ENCODE measurements at regions not wholly inside any gene's neighbourhood (a gene's known extent, or its start where the extent isn't known, plus 50 kb on each side); places are given as distances from the start of the nearest gene placed in this dataset.

DNA sequence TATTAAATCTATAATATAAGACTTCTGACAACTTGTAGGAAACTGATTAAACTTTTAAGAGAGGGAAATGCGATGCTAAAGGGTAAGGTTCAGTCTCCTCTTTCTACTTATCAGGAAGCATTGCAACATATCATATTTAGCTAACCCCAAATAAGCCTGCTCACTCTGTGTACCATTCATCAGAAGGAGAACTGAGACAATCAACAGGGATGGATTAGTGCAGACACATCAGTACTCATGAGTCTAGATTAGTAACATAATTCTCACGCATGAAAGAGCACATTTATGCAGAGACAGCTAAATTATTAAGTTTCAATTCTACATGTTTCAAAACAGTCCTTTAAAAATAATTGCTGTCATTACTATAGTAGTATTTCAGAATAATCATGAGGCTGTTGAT is 354.2 kb upstream of the ZWINT start:
- DNase-seq, result no peak

DNA sequence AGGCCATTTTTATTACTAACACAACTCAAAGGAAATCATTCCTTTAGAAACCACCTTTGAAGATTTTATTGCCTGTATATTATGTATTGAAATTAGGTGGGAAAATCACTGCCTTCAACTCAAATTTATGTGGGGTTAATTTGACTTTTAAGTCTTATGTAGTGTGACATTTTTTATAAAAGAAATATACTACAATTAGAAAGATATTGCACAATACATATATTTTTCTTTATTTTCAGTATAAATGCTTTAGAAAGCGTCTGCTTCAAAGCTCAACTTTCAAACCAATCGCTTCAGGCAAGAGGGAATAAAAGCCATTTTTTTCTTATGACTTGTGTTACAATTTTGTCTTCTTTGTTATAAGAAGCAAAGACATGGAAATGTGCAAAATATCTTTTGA is 337.4 kb upstream of the ZWINT start:
- DNase-seq, result no peak

DNA sequence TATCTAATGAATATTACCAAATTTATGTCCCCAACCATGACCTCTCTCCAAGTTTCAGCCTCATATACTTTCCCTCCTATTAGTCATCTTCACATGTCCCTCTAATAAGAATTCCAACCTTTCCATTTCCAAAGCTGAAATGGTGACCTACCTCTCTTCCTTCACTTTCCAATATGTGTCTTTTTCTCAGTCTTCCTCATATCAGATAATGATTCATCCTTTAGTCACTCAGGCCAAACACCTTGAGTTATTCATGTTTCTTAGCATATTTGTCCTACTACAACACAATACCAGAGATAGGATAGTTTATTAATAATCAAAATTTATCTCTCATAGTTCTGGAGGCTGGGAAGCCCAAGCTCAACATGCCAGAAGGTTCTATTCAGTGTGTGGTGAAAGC is 318.5 kb upstream of the ZWINT start:
- no peak for DNase-seq

DNA sequence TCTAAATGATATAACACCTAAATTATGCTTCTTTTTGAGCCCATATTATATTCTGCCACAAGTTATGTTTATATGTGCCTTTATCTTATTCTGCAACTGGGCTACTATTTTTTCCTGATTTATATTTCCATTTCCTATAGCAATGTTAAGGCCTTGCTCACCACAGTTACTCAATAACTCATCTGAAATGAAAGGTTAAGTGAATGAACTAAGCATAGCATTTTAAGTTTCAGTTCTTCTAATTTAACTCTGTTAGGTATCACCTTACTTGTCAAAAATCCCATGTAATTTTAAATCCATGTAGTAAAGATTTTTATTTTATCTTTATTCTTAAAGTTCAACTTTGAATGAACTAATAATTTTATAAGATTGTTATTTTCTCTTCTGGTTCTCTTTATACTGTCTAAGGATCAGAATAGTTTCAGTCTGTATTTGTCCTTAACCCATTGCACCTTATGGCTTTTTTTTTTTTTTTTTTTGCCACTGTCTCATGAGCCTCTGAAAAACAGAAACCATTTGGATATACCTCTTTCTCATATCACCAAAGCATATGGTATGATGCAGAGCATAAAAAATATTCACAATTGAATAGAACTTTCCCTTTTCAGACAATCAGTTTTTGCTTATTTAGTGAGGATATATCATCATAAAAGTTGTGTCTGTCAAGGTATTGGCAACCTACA is 301.8 kb upstream of the ZWINT start:
- DNase-seq, result no peak

DNA sequence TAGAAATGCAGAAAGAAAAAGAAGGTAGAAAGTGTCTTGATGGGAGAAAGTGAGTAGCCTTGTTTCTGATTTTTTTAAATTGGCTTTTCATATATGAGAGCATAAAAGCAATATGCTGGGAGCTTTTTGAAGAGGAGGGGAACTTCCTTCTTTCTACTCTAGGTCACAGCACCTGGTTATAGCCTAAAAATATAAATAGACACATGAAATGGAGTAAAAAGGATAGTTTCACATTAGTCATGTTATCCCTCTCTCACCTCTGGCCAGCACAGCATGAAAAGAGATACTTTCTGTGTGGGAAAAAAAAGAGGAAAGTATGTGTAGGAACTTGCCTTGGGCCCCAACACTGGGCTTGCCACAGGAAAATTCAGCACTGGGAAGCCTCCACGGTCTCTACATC is 292.2 kb upstream of the ZWINT start:
- DNase-seq, result no peak

DNA sequence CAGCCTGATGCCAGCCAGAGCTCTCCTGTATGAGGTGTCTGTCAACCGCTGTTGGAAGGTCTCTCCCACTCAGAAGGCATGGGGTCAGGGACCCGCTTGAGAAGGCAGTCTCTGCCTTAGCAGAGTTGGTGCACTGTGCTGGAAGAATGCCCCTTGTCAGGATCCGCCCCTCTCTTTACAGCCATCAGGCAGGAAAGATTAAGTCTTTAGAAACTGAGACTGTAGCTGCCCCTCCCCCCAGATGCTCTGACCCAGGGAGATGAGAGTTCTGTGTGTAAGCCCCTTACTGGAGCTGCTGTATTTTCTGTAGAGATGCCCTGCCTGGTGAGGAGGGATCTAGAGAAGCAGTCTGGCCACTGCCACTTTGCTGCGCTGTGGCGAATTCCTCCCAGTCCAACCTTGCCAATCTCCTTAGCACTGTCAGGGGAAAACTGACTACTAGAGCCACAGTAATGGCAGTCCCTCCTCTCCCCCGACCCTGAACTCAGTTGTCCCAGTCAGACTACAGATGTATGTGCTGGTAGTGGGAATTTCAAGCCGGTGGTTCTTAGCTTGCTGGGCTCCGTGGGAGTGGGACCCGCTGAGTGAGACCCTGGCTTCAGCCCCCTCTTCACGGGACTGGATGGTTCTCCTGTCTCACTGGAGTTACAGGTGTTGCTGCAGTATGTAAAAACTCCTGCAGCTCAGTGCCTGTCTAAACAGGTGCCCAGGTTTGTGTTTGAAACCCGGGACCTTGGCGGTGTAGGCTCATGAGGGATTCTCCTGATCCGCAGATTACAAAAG is 285.5 kb upstream of the ZWINT start:
- DNase-seq, result no peak

DNA sequence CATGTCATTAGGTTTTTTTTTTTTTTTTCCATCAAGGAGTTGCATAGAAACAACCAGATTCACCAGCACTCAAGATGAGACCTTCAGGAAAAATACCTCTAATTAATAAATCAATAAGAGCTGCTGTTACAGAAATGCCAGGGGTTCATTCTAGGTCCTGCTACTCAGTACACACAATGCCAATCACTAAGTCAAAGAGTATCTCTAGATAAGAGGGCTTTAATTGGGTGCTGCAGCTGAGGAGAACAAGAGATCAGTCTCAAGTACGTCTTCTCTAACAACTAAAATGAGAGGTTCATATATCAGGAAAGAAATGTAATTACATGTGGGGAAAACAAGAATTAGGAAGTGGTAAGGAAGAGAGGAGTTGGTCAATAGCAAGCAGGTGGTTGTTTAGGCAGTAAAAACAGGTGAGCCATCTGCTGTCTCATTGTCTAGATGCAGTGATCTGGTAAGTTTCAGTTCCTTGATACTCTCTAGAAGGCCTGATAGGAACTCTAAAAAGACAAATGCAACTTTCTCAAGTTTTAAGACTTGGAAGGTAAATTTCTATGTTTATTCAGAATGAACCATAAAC is 272.9 kb upstream of the ZWINT start:
- no peak for DNase-seq

DNA sequence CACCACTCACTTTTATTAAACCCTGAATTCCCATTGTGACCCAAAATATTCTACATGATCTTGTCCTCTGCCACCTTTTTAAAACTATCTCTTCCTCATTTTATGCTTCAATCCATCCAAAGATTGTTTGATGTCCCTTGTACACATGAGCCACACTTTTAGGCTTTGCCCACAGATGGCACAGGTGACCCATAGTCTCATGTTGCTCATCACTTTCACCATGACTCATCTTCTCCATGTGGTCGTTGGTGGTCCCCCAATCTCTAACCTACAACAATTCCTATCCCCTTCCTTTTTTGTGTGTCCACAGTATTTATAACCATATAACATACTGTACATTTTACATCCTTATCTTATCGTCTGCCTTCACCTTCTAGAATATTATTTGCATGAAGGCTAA is 271.5 kb upstream of the ZWINT start:
- no peak for DNase-seq

DNA sequence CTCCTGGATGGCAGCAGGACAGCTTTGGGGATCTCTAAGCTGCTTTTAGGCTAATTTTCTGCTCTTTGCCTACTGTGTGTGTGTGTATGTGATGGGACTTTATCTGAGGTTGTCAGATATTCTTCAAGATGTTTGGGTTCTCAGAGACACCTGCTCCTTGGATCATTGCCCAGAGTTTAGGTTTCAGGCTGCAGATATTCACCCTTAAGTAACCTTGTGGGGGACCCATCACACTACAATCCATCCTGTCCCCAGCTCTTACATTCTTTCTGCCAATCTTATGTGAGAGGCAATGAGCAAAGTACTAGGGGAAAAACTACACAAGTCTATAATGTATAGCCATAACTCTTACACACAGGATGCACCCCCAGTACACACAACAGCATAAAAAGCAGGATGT is 263.0 kb upstream of the ZWINT start:
- no peak for DNase-seq

DNA sequence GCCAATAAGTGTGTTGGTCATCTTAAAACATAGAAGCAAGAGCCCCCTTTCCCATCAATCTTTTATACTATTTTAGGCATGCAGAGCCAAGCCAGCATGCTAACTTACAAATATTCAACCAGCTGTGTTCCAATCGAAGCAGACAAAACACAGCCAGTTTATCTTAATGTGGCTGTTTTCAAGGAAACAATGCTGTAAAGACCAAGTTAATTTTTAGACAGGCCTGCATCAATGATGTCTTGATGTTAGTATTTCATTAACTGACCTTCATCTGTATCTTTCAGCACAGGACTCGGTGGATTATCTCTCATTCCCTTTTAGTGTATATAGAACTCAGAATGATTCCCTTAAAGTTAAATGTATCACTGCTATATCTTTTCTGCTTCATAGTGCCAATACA is 262.0 kb upstream of the ZWINT start:
- DNase-seq, result no peak

DNA sequence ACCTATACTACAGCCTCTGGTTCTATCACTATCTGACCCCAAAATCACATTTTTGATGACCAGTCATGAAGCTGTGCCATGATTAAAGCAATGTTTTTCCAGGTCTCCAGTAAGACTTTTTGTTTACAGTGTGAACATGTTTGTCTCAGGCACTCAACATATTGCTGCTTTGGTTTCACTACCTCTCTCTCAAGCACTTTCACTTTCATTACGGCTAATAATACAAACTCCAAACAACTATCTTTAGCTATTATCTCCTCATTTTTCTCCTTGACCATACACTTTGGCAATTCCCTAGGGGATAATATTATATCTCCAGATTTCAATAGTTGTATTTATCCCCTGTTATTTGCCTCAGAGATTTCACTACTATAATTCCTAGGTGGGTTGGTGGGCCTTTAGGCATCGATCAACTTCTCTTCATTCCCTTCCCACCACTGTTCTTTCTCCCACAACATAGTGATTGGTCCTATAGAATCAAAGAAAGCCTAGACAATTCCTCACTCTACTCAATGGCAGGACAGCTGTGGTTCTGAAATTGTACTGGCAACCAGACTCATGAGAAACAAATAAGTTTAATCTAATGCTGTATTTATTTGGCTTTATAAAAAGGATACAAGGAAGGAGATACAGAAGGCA is 261.4 kb upstream of the ZWINT start:
- DNase-seq, result no peak

DNA sequence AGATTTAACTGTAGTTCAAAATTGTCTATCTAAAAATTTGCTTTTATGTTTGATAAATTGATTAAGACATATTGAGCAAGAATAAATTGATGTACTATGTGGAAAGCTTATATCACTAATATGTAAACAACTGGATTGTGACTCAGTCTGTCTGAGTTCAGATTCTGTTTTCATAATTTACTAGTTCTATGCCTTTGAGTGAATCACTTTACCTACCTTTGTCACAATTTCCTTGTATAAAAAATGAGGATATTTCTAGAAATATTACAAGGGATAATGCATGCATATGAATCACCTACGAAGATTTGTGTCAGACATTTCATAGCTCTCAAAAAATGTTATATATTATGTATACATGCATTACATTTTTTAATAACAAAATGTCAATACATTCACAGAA is 245.1 kb upstream of the ZWINT start:
- no peak for DNase-seq

DNA sequence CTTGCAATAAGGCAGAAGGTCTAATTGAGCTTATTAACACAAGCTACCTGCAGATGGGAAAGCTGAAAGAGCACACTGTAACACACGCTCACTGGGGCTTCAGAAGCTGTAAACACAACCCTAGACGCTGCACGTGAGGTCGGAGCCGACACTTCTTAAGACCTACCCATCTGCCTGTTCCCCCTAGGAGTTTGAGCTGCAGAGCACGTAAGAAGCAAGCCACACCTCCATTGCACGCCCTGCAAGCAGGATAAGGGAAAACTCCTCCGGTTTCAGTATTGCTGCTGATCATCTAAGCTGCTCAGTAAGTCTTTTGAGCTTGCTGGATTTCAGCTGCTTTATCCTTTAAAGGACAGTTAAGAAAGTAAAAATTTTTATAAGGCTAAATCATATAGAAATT is 244.0 kb upstream of the ZWINT start:
- no peak for DNase-seq

DNA sequence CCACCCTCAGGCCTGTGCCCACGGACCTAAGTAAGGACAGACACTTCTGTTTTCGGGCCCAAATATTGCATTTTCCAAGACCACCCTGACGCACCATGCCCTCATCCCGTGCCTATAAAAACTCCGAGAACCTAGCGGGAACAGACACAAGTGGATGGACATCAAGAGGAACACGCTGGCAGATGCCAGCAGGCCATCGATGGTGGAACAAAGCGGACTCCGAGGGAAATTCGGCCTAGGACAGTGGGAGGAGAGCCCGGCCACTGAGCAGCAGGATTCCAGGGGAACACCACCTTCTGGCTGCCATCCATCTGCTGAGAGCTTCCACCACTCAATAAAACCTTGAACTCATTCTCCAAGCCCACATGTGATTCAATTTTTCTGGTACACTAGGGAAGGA is 243.6 kb upstream of the ZWINT start:
- DNase-seq, result no peak

DNA sequence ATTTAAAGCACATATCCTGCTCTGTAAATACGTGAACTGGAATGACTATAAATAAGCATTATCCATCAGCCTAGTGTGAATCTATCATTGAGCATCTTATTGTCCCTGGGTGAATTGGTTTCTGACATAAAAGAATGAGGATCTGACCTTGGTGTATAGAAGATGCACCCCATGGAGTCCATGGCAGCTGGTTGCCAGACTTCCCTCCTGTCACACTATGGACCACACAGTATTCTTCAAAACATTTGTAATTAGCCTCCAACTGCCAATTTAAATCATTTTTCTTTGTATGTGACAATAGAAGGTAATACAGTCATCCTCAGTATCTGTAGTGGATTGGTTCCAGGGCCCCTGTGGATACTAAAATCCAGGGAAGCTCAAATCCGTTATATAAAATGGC is 238.1 kb upstream of the ZWINT start:
- peak in 1 of 2 experiments; percentile 5 for DNase-seq

DNA sequence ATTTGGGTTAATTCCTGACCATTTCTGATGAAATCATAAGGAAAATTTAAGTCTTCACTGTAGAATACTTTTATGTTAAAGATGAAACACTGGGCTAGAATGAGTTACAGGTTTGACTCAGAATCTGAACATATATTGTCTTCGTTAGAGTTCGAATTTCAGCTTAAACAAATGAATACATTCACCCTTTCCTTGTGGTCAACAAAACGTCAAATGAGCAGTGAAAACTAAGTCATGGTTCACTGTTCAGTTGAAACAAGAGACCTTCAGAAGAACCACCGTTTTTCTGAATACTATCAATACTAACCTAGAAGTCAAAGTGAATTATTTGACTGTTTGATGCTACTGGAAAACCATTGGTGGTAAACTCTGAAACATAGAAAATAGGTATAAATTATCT is 235.2 kb upstream of the ZWINT start:
- DNase-seq, result no peak

DNA sequence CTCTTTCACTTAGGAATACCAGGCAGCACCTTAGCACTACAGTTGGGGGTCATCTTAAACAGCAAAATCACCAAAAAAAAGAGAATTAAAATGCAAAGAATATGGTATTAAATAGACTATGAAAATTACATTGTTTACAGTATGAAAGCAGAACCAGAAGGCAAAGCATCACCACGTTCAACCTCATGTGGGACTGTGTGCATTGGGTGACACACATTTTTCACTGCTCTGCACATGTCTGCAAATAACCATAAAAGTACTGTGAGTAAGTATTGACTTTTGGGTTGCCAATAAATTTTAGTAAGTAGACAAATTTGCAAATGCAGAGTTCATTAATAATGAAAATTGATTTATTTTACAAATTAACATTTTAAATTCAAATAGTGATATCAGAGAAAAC is 232.1 kb upstream of the ZWINT start:
- no peak for DNase-seq

DNA sequence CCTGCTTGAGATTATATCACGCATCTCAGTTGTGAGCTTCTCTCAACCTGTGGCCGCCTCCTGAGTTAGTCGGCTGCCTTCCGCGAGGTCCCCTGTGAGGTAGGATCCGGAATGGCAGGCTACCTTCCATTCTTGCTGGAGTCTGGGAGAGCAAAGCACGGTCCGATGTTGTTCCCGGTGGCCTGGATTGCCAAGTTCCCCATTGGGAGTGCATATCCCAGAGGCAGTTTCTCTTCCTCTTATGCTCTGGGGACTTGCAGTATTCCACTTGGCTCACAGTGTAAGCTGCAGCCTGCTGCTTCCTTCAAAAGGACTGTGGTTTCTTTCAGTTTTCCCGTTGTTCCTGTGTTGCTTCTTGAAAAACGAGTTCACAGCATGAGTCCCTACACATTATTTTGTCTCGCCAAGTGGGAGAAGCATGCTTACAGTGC is 225.4 kb upstream of the ZWINT start:
- no peak for DNase-seq

DNA sequence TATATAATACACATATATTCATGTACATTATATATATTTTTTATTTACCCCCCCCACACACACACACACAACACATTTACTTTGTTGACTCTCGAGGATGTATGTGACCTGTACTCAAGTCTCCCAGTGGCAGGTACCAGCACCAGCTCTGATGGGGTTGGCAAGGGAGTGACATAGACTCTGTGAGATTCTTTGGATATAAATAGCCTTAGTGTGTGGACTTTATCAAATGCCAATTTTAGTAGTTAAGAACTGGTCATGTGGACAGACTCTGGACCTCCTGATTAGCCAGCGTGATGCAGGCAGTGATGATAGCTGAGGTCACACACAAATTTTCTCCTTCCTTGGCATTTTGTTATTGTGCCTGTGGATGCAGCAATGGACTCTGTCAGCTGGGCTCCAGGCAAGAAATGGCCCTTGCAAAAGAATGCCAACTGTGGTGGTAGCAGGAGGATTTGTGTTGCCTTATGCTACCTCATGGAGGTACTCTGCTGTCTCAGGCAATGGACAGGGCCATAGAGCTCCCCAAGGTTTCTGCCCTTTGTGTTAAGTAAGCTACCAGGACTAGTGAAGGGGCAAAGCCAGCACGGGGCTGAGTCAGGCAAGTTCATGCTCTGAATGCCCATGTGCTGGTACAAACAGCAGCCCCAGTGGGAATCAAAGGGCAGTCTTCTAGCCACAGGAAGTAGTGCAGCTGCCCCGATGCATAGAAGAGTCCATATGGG is 224.6 kb upstream of the ZWINT start:
- no peak for DNase-seq

DNA sequence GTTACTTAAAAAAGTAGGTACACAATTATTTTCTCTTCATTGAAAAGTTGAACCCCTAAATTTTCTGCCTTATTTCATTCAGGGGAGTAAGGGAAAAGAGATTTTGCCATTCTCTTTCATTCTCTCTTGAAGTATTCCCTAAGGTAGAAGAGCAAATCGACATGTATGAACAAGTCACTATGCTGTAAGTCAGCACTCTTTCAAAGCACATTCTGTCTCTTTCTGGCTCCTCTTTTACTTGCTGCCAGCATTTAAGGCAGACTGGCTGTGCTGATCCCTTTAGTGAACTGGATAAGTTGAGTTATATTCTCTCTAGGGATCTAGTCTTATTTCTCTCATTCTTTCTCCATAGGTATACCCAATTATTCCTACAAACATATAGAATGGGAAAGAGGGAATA is 222.3 kb upstream of the ZWINT start:
- no peak for DNase-seq

DNA sequence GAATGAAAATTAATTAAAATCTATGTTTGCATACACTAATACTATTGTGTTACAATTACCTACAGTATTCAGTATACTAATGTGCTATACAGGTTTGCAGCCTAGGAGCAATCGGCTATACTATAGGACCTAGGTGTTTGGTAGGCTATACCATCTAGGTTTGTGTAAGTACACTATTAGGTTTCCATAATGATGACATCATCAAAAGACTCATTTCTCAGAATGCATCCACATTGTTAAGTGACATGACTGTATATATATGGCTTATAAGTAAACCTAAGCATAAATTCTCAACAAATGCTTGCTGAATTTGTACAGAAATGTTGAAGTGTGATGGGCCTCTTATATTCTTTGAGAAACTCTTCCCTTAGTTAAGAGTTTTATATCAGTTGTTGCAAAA is 206.5 kb upstream of the ZWINT start:
- DNase-seq, result no peak

DNA sequence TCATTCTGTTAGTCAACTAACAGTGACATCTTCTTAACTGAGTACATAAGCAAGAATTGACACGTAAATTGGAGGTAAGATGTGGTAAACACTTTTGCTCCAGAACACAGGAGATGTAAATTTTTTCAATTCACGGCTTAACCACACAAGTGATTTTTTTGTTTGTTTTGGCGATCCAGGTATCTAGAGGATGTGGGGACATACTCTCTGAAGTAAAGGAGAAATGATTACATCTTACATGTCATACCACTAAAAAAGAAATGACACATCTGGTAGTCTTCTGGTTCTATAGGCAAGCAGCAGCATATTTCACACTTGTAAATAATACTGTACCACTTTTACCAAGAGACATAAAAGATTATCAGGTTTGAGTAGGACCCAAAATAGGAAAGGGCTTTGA is 200.3 kb upstream of the ZWINT start:
- DNase-seq, result no peak

DNA sequence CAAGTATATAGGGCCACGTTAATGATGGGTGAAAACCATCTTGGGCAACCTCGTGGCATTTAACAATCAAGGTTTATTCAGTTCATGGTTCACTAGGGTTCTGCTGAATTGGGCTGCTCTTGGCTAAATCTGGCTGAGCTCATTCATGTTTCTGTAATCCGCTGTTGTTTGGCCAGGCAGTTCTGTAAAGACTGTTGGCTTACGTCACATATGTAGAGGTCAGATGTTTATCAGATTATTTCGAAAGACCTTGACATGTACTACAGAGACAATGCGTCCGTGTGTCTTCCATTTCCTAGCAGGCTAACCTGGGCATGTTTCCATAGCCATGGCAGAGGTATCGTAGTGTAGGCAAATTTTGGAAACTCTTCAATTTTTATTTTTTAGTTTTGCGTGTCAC is 190.0 kb upstream of the ZWINT start:
- DNase-seq, result no peak

All from NCI-H2081 (cell line).